ENCODE measurements at regions not wholly inside any gene's neighbourhood (a gene's known extent, or its start where the extent isn't known, plus 50 kb on each side); places are given as distances from the start of the nearest gene placed in this dataset.
"Not testable (repeated sequence)": the region's sequence is repeated elsewhere in the genome, so short reads cannot be mapped to it uniquely, and the experiment has no call there.

- no peak for DNase-seq (ENCODE audit: low read depth, low spot score)
Measured at GRCh38 chr5:135094339-135095051, 60.5 kb upstream of the PITX1 start.

GRCh38 chr5:135093483-135093882, 59.5 kb upstream of the PITX1 start:
- DNase-seq (ENCODE audit: low read depth, low spot score), result not testable (repeated sequence)

GRCh38 chr5:135092476-135092875, 58.4 kb upstream of the PITX1 start:
- no peak for DNase-seq (ENCODE audit: low read depth, low spot score)

- DNase-seq (ENCODE audit: low read depth, low spot score), result no peak
Measured at GRCh38 chr5:135091286-135091685, 57.3 kb upstream of the PITX1 start.

- DNase-seq (ENCODE audit: low read depth, low spot score), result no peak
Measured at GRCh38 chr5:135089912-135090311, 55.9 kb upstream of the PITX1 start.

GRCh38 chr5:135088911-135089310, 54.9 kb upstream of the PITX1 start:
- no peak for DNase-seq (ENCODE audit: low read depth, low spot score)

- DNase-seq (ENCODE audit: low read depth, low spot score), result no peak
Measured at GRCh38 chr5:135087950-135088349, 53.9 kb upstream of the PITX1 start.

- no peak for DNase-seq (ENCODE audit: low read depth, low spot score)
Measured at GRCh38 chr5:135085936-135086725, 52.1 kb upstream of the PITX1 start.

GRCh38 chr5:135085133-135085935, 51.3 kb upstream of the PITX1 start:
- DNase-seq (ENCODE audit: low read depth, low spot score), result no peak

Data from iPS DF 19.7 (cell line).